ENCODE measurements at regions not wholly inside any gene's neighbourhood (a gene's known extent, or its start where the extent isn't known, plus 50 kb on each side); places are given as distances from the start of the nearest gene placed in this dataset.

GRCh38 chr6:113565306-113565705, 291.8 kb upstream of the MARCKS start:
- ATAC-seq (peak in 1 of 8 donors; percentile 14), DNase-seq (no peak)
- Histone ChIP-seq H3K9me3 (no peaks in the 10 kb centered on the region), H3K27me3 (no peaks in the 10 kb centered on the region), H3K36me3 (no peaks in the 10 kb centered on the region), H3K4me1 (peaks cover 4 to 17% (median 14%) of the 10 kb centered on the region in 9 donors), H3K27ac (peak overlapping the region; percentile 16 to 86 (median 77)), H3K4me3 (peak overlapping the region in 7 of 10 donors; percentile 13 to 48 (median 40))
- no peak for TF ChIP-seq CTCF (IDR thresholded peaks at IDR 0.05)
- WGBS, 2 donors: 34 to 38% methylated on average over 10 of the region's 10 CpGs
- intact Hi-C loops (cut with DNase I): loop anchor here in 8 of 10 donors (2.0 to 10.0 kb wide), 6 partner anchors 69 to 293 kb away; partner anchors contain the start of gene MARCKS (in 5 of the 8)

- Histone ChIP-seq H3K9me3 (no peaks in the 10 kb centered on the region), H3K4me1 (peaks cover 0 to 6% (median 4%) of the 10 kb centered on the region in 9 donors), H3K4me3 (no peak overlapping the region), H3K36me3 (no peaks in the 10 kb centered on the region), H3K27me3 (no peaks in the 10 kb centered on the region), H3K27ac (no peak overlapping the region)
- TF ChIP-seq CTCF (IDR thresholded peaks at IDR 0.05): no peak
- ATAC-seq (no peak), DNase-seq (no peak)
- intact Hi-C loops (cut with DNase I): no loop called here
Measured at GRCh38 chr6:113570161-113570560, 287.0 kb upstream of the MARCKS start.

- no peaks in the 10 kb centered on the region for H3K27me3 ChIP-seq
- TF ChIP-seq CTCF (IDR thresholded peaks at IDR 0.05): no peak
- WGBS, 2 donors: 94% methylated on average over 3 of the region's 3 CpGs
- no peak overlapping the region for H3K27ac ChIP-seq
- DNase-seq (no peak), ATAC-seq (no peak)
- peaks cover 0 to 1% (median 0%) of the 10 kb centered on the region in 9 donors for H3K4me1 ChIP-seq
- H3K36me3 ChIP-seq: no peaks in the 10 kb centered on the region
- no peak overlapping the region for H3K4me3 ChIP-seq
- H3K9me3 ChIP-seq: no peaks in the 10 kb centered on the region
- intact Hi-C loops (cut with DNase I): no loop called here
Measured at GRCh38 chr6:113570641-113571040, 286.5 kb upstream of the MARCKS start.

GRCh38 chr6:113574147-113574546, 283.0 kb upstream of the MARCKS start:
- 73 to 93% methylated on average over 4 of the region's 4 CpGs for WGBS, 2 donors
- no peak for ATAC-seq
- H3K9me3 ChIP-seq: peaks cover 0 to 5% (median 0%) of the 10 kb centered on the region in 11 donors

More at GRCh38 chr6:113574147-113574546, 283.0 kb upstream of the MARCKS start:
- Histone ChIP-seq H3K27me3 (no peaks in the 10 kb centered on the region), H3K36me3 (no peaks in the 10 kb centered on the region), H3K27ac (no peak overlapping the region), H3K4me3 (no peak overlapping the region), H3K4me1 (no peaks in the 10 kb centered on the region)
- intact Hi-C loops (cut with DNase I): no loop called here
- DNase-seq: no peak
- TF ChIP-seq CTCF (IDR thresholded peaks at IDR 0.05): no peak
